NCI-H1092 (cell line): ENCODE measurements at regions not wholly inside any gene's neighbourhood (a gene's known extent, or its start where the extent isn't known, plus 50 kb on each side); places are given as distances from the start of the nearest gene placed in this dataset.

Source experiments
- DNase-seq: peaks from one replicate; lab custom pipeline; 2025; lab: John Stamatoyannopoulos, UW

- no peak for DNase-seq
Measured at GRCh38 chr5:172569861-172570558, 71.1 kb upstream of the NEURL1B start.

GRCh38 chr5:172568308-172568910 lies 72.7 kb upstream of the NEURL1B start:
- no peak for DNase-seq

- DNase-seq = no peak
Measured at GRCh38 chr5:172567843-172568242, 73.2 kb upstream of the NEURL1B start.

GRCh38 chr5:172567294-172567693 lies 73.8 kb upstream of the NEURL1B start:
- DNase-seq = no peak

GRCh38 chr5:172565931-172566665 lies 75.0 kb upstream of the NEURL1B start:
- no peak for DNase-seq

- DNase-seq = no peak
Measured at GRCh38 chr5:172565455-172565854, 75.6 kb upstream of the NEURL1B start.

GRCh38 chr5:172564883-172565282 lies 76.2 kb upstream of the NEURL1B start:
- peak; percentile 46 for DNase-seq

- peak; percentile 95 for DNase-seq
Measured at GRCh38 chr5:172564188-172564587, 76.9 kb upstream of the NEURL1B start.

- no peak for DNase-seq
Measured at GRCh38 chr5:172562443-172562842, 78.6 kb upstream of the NEURL1B start.

- DNase-seq = no peak
Measured at GRCh38 chr5:172561151-172561550, 79.9 kb upstream of the NEURL1B start.

- no peak for DNase-seq
Measured at GRCh38 chr5:172559004-172559932, 81.8 kb upstream of the NEURL1B start.

GRCh38 chr5:172558076-172558976 lies 82.7 kb upstream of the NEURL1B start:
- DNase-seq = no peak

- DNase-seq = no peak
Measured at GRCh38 chr5:172556971-172557461, 84.0 kb upstream of the NEURL1B start.

- DNase-seq = no peak
Measured at GRCh38 chr5:172556262-172556661, 84.8 kb upstream of the NEURL1B start.

- DNase-seq = no peak
Measured at GRCh38 chr5:172554562-172554961, 86.5 kb upstream of the NEURL1B start.

GRCh38 chr5:172553903-172554302 lies 87.2 kb upstream of the NEURL1B start:
- no peak for DNase-seq

GRCh38 chr5:172553167-172553566 lies 87.9 kb upstream of the NEURL1B start:
- DNase-seq = no peak

- no peak for DNase-seq
Measured at GRCh38 chr5:172550996-172551395, 90.1 kb upstream of the NEURL1B start.

GRCh38 chr5:172550096-172550765 lies 90.8 kb upstream of the NEURL1B start:
- DNase-seq = no peak

- no peak for DNase-seq
Measured at GRCh38 chr5:172549696-172550095, 91.4 kb upstream of the NEURL1B start.
